Transverse colon (tissue), 4 donors: ENCODE measurements at regions not wholly inside any gene's neighbourhood (a gene's known extent, or its start where the extent isn't known, plus 50 kb on each side); places are given as distances from the start of the nearest gene placed in this dataset.

ENCODE experiments used
- DNase-seq: peaks from one replicate; pipeline ENCODE4 v3.0.0-alpha.2; 2019
- H3K27ac ChIP-seq, 4 donors: fragments of 200-600 bp; sonication (generic); 2 replicates each; pipeline ENCODE4 v1.5.1; 2016 to 2018; ENCODE audit warnings: inconsistent platforms in 4 of 4
- H3K27me3 ChIP-seq: fragments of 200-600 bp; sonication (generic); 2 replicates; pipeline ENCODE4 v1.5.1; 2017; ENCODE audit warnings: inconsistent platforms
- H3K36me3 ChIP-seq, 4 donors: fragments of 200-600 bp; sonication (generic); 2 replicates each; pipeline ENCODE4 v1.5.1; 2017 to 2019; ENCODE audit warnings: inconsistent platforms in 4 of 4
- H3K4me1 ChIP-seq, 4 donors: fragments of 200-600 bp; sonication (generic); 2 replicates each; pipeline ENCODE4 v1.5.1; 2017 to 2020; ENCODE audit warnings: inconsistent platforms in 4 of 4
- H3K4me3 ChIP-seq, 4 donors: fragments of 200-600 bp; sonication (generic); 1 replicate in 1 of 4; 2 replicates in 3 of 4; pipeline versions ENCODE4 v1.5.1 to v1.6.1; 2017 to 2019; ENCODE audit warnings: inconsistent platforms in 4 of 4
- H3K9me3 ChIP-seq, 2 donors: fragments of 200-600 bp; sonication (generic); 2 replicates each; pipeline ENCODE4 v1.5.1; 2017 to 2019; ENCODE audit warnings: inconsistent platforms in 2 of 2
- EP300 ChIP-seq: sonication (generic); formaldehyde crosslinking; IDR thresholded peaks from one replicate; pipeline ENCODE4 v1.6.1; 2017; ENCODE audit warnings: antibody characterized with exemption, low read depth
- POLR2A ChIP-seq: fragments of 450-650 bp; IDR thresholded peaks from one replicate; pipeline ENCODE4 v1.6.1; 2016; ENCODE audit warnings: antibody characterized with exemption, mild to moderate bottlenecking, moderate library complexity
- POLR2AphosphoS5 ChIP-seq, 3 donors: sonication (generic); formaldehyde crosslinking; IDR thresholded peaks; one replicate each; pipeline ENCODE4 v1.6.1; 2016; ENCODE audit warnings: antibody characterized with exemption in 3 of 3
- WGBS, 2 donors: methylation state at CpG; one replicate each; pipeline ENCODE4 v1.1.5; 2018; ENCODE audit warnings: low coverage in 1 of 2; 5-methylcytosine and 5-hydroxymethylcytosine counted together
- in situ Hi-C, 4 donors: fragments of 200-750 bp; cut with MboI; loops; one replicate each; pipeline versions ENCODE4 v1.15.0 to v1.15.1; 2017; ENCODE audit warnings: low sequenced_read_pairs in 3 of 4, low pct_ligation_motif_present in 1 of 4, low pct_unique_long_range_greater_than_20kb in 1 of 4
- intact Hi-C: fragments of 100-400 bp; cut with DNase I; formaldehyde crosslinking; loops from one replicate; pipeline ENCODE4 v1.15.1; 2023; ENCODE audit warnings: low total_unique reads
- TF ChIP-seq, protein P1 (sequence below), 5 experiments: fragments of 200-600 bp in 3 of 5; fragments of 450-650 bp in 2 of 5; sonication (generic) in 3 of 5; IDR thresholded peaks; 1 replicate in 2 of 5; 2 replicates in 3 of 5; pipeline ENCODE4 v1.5.1; 2016 to 2017; ENCODE audit warnings: antibody characterized with exemption in 5 of 5, inconsistent platforms in 3 of 5, mild to moderate bottlenecking in 2 of 5, moderate library complexity in 1 of 5

DNA sequence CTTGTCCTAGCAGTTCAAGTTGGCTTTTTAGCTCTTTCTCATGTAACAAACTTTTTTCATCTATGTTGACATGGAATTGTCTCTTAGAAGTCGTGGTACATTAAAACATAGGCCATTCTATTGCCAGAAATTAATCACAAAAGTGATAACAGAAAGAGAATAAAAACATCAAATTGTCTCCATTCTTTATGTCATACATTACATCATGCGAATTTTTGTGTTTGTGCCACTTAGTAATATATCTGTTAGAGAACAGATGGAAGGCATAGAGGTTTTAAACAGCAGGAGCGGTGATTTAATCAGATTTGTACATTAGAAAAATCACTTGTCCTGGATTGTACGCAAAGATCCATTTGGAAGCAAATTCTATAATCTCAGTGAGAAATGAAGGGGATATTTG, 136.5 kb upstream of the CDH20 start:
- WGBS, 2 donors, result 67 to 73% methylated on average over 4 of the region's 4 CpGs
- Histone ChIP-seq H3K4me1 (no peaks in the 10 kb centered on the region), H3K4me3 (no peak overlapping the region), H3K27ac (no peak overlapping the region), H3K9me3 (no peaks in the 10 kb centered on the region), H3K27me3 (no peaks in the 10 kb centered on the region), H3K36me3 (no peaks in the 10 kb centered on the region)
- intact Hi-C loops (no loop called here), in situ Hi-C loops (no loop called here)
- no peak for TF ChIP-seq POLR2A
- DNase-seq, result no peak

GRCh38 chr18:61198486-61198885, 134.7 kb upstream of the CDH20 start:
- in situ Hi-C loops, result no loop called here
- no peak for DNase-seq
- intact Hi-C loops, result no loop called here
- Histone ChIP-seq H3K4me1 (no peaks in the 10 kb centered on the region), H3K4me3 (no peak overlapping the region), H3K9me3 (no peaks in the 10 kb centered on the region), H3K27me3 (no peaks in the 10 kb centered on the region), H3K27ac (no peak overlapping the region), H3K36me3 (no peaks in the 10 kb centered on the region)
- TF ChIP-seq POLR2A (no peak), POLR2AphosphoS5 (IDR thresholded peaks at IDR 0.05) (no peak), EP300 (no peak)
- TF ChIP-seq, protein P1, sequence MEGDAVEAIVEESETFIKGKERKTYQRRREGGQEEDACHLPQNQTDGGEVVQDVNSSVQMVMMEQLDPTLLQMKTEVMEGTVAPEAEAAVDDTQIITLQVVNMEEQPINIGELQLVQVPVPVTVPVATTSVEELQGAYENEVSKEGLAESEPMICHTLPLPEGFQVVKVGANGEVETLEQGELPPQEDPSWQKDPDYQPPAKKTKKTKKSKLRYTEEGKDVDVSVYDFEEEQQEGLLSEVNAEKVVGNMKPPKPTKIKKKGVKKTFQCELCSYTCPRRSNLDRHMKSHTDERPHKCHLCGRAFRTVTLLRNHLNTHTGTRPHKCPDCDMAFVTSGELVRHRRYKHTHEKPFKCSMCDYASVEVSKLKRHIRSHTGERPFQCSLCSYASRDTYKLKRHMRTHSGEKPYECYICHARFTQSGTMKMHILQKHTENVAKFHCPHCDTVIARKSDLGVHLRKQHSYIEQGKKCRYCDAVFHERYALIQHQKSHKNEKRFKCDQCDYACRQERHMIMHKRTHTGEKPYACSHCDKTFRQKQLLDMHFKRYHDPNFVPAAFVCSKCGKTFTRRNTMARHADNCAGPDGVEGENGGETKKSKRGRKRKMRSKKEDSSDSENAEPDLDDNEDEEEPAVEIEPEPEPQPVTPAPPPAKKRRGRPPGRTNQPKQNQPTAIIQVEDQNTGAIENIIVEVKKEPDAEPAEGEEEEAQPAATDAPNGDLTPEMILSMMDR (IDR thresholded peaks at IDR 0.05), result no peak

DNA sequence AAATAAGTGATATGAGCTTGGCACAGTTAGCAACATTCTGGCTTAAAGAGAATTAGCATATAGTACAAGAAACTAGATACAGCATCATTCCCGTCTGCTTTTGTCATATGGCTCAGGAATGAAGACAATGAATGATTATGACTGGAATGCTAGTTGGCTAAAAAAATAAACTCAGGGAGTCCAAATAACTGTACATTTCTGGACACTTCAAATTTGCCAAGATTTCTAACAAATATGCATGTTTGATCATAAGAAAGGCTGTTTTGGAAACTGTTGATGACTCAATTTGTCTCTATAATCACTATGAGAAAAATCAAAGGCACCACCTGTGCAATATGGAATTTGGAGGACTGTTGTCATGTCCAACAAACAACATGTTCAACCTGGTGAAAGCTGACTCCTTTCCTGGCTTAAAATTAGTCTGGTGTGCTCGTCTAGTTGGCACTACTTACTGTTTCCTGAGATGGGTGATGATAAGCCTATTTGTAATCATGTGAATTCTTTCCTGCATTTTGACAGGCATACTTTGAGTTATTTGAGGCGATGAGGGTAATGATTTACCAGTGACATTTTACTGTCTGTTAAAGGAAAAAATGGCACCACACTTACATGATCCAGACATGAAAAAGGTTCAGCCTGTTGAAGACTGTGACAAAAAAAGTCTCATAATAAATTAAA, 133.9 kb upstream of the CDH20 start:
- TF ChIP-seq POLR2AphosphoS5 (IDR thresholded peaks at IDR 0.05) (no peak), POLR2A (no peak), EP300 (no peak)
- TF ChIP-seq, protein P1 (IDR thresholded peaks at IDR 0.05), result no peak
- Histone ChIP-seq H3K27me3 (no peaks in the 10 kb centered on the region), H3K4me1 (no peaks in the 10 kb centered on the region), H3K27ac (no peak overlapping the region), H3K36me3 (no peaks in the 10 kb centered on the region), H3K9me3 (no peaks in the 10 kb centered on the region), H3K4me3 (no peak overlapping the region)
- intact Hi-C loops (no loop called here), in situ Hi-C loops (no loop called here)
- no peak for DNase-seq
- WGBS, 2 donors, result 50 to 52% methylated on average over 2 to 3 of the region's 3 CpGs

GRCh38 chr18:61201511-61201910, 131.7 kb upstream of the CDH20 start:
- H3K36me3 ChIP-seq, result no peaks in the 10 kb centered on the region
- H3K27me3 ChIP-seq, result no peaks in the 10 kb centered on the region
- 52 to 64% methylated on average over 2 of the region's 2 CpGs for WGBS, 2 donors
- TF ChIP-seq EP300 (no peak), POLR2AphosphoS5 (IDR thresholded peaks at IDR 0.05) (no peak), POLR2A (no peak)
- TF ChIP-seq, protein P1 (IDR thresholded peaks at IDR 0.05), result no peak
- H3K4me1 ChIP-seq, result no peaks in the 10 kb centered on the region
- H3K4me3 ChIP-seq, result no peak overlapping the region
- H3K9me3 ChIP-seq, result no peaks in the 10 kb centered on the region
- in situ Hi-C loops, result no loop called here
- intact Hi-C loops, result no loop called here
- no peak for DNase-seq
- no peak overlapping the region for H3K27ac ChIP-seq

- WGBS, 2 donors, result 79 to 85% methylated on average over 1 of the region's 1 CpG
- no peaks in the 10 kb centered on the region for H3K4me1 ChIP-seq
- no peaks in the 10 kb centered on the region for H3K9me3 ChIP-seq
- no peak for TF ChIP-seq EP300
- TF ChIP-seq, protein P1 (IDR thresholded peaks at IDR 0.05), result no peak
- TF ChIP-seq POLR2A, result no peak
- TF ChIP-seq POLR2AphosphoS5 (IDR thresholded peaks at IDR 0.05), result no peak
- no peak overlapping the region for H3K27ac ChIP-seq
- H3K27me3 ChIP-seq, result no peaks in the 10 kb centered on the region
- H3K4me3 ChIP-seq, result no peak overlapping the region
- in situ Hi-C loops, result no loop called here
- no peaks in the 10 kb centered on the region for H3K36me3 ChIP-seq
- DNase-seq, result no peak
- intact Hi-C loops, result no loop called here
Observed at GRCh38 chr18:61203151-61203550, 130.1 kb upstream of the CDH20 start.
